ENCODE measurements at regions not wholly inside any gene's neighbourhood (a gene's known extent, or its start where the extent isn't known, plus 50 kb on each side); places are given as distances from the start of the nearest gene placed in this dataset.
"Not testable (repeated sequence)": the region's sequence is repeated elsewhere in the genome, so short reads cannot be mapped to it uniquely, and the experiment has no call there.

DNA sequence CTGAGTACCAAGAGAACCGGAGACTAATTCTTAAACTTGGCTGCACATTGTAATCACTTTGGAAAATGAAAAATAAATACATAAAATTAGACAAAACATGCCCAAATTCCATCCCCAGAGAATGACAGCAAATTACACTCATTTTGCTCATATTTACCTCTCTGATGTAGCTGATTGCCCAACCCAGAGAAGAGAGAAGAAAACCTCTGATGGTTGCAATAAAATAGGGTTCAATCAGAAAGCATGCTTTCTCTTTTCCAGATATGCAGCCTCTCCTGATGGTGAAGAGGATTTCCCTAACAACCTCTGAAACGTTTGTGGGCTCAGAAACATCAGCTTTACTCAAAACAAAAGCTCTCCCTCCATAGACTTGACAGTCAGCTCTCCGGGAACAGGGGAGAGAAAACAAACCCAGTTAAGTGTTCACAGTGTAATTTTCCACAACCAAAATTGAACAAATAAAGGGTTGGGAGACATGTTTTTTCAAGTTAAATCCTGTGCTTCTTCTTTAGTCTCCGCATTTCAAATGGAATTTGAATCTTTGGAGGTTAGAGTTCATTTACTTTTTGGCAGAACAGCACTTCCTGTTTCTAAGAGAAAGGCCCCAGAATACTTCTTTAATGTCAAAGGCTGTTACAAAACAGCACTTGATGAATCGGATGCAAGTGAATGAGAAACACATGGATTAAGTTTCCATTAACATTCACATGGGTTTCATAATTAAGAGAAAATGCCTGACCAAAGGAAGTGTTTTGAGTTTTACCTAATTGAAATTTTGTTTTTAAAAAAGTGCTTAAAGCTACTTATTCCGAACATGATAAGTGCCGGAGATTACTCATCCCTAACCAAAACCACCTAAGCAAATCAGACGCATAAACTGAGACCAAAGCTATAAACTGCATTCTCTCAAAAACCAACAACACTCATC is 570.1 kb upstream of the SYT4 start:
- Mint-ChIP-seq H3K4me3 (no peak overlapping the region), H3K9me3 (peaks cover 0 to 2% (median 0%) of the 10 kb centered on the region in 3 donors), H3K36me3 (no peaks in the 10 kb centered on the region), H3K27me3 (peaks cover 2% of the 10 kb centered on the region), H3K4me1 (peaks cover 0 to 2% (median 0%) of the 10 kb centered on the region in 3 donors), H3K27ac (no peak overlapping the region)

DNA sequence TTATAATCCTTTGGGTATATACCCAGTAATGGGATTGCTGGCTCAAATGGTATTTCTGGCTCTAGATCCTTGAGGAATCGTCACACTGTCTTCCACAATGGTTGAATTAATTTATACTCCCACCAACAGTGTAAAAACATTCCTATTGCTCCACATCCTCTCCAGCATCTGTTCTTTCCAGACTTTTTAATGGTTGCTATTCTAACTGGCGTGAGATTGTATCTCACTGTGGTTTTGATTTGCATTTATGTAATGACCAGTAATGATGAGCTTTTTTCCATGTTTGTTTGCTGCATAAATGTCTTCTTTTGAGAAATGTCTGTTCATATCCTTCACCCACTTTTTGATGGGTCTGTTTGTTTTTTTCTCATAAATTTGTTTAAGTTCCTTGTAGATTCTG is 572.5 kb upstream of the SYT4 start:
- H3K36me3 Mint-ChIP-seq, H3K4me3 Mint-ChIP-seq, H3K9me3 Mint-ChIP-seq, H3K4me1 Mint-ChIP-seq, H3K27ac Mint-ChIP-seq, H3K27me3 Mint-ChIP-seq: not testable (repeated sequence)

DNA sequence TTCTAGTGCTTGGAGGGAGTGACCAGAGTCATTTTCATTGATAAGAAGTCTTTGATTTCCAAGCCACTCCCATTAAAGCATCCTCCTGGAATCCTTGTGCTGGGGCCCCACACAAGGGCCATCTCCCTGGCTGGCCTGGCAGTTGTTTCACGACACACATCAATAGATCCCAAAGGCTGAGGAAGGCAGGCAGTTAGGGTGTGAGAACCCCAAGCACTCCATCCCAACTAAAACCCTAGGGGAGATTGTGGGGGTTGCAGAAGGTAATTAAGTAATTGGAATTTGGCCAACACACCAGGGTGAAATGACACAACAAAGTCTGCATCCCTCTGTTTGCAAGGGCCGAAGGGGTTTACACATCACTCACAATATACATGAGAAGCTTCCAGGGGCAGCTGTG is 578.1 kb upstream of the SYT4 start:
- H3K27ac Mint-ChIP-seq, result no peak overlapping the region
- peaks cover 0 to 1% (median 0%) of the 10 kb centered on the region in 3 donors for H3K9me3 Mint-ChIP-seq
- no peaks in the 10 kb centered on the region for H3K36me3 Mint-ChIP-seq
- H3K27me3 Mint-ChIP-seq, result no peaks in the 10 kb centered on the region
- H3K4me1 Mint-ChIP-seq, result no peaks in the 10 kb centered on the region
- no peak overlapping the region for H3K4me3 Mint-ChIP-seq

DNA sequence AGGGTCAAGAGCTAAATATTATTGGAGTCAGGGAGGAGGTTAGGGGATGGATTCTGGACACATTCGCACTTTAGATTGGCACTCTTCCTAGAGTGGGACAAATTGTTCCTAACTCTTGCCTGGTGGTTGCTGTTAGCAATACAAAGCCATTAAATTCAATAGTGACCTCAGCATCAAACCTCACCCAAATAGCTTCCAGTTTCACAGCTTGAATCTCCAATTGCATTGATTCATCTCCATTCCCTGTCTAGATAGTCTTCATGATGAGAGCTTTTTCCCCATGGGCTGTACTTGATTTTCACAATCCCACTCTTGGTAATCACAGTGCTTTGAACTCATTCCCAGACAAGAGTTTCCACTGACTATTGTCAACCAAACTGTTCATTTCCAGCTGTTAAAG is 585.9 kb upstream of the SYT4 start:
- Mint-ChIP-seq H3K27ac (no peak overlapping the region), H3K4me1 (no peaks in the 10 kb centered on the region), H3K9me3 (no peaks in the 10 kb centered on the region), H3K27me3 (no peaks in the 10 kb centered on the region), H3K36me3 (no peaks in the 10 kb centered on the region), H3K4me3 (no peak overlapping the region)

DNA sequence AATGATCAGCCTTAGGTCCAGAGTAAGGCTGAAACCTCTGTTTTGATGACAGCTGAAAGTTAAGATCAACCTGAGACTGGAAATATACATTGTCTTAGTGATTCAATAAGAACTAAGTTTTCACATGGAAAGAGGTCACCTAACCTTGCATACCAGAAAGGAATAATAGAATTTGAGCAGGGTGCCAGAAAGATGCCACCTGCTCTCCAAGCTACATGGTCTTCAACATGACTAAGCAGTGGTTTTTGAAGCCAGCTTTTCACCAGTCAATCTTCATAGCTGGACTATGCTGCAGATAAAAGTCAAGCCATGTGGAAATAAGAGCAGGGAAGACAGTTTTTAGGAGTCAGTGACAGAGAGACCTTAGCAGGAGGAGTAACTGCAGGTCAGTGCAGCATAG is 589.4 kb upstream of the SYT4 start:
- Mint-ChIP-seq H3K9me3 (peaks cover 0 to 3% (median 3%) of the 10 kb centered on the region in 3 donors), H3K4me1 (no peaks in the 10 kb centered on the region), H3K27me3 (no peaks in the 10 kb centered on the region), H3K4me3 (no peak overlapping the region), H3K36me3 (peaks cover 3% of the 10 kb centered on the region), H3K27ac (no peak overlapping the region)

DNA sequence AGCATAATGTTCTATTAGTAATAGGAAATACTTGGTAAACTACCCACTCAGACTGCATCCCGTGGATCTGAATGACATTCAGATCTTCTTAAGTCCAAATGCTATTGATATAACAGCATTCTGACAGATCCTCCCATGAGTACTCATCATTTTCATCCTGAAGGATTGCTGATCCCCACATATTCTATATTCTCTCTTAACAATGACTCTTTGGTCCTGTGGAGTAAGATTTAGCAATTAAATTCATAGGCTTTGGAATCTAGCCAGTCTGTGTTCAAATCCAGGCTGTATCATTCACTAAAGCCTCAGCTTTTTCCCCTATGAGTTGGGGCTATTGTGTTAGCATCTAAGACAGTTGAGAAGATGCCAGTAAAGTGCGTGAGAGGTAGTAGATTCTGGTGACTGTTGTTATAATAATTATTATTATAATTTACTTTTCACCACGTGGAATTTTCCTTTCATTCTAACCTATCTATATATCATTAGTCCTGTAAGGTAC is 591.3 kb upstream of the SYT4 start:
- H3K4me1 Mint-ChIP-seq, result no peaks in the 10 kb centered on the region
- no peaks in the 10 kb centered on the region for H3K27me3 Mint-ChIP-seq
- H3K36me3 Mint-ChIP-seq, result peaks cover 3% of the 10 kb centered on the region
- H3K9me3 Mint-ChIP-seq, result peaks cover 0 to 3% (median 3%) of the 10 kb centered on the region in 3 donors
- no peak overlapping the region for H3K27ac Mint-ChIP-seq
- H3K4me3 Mint-ChIP-seq, result no peak overlapping the region

DNA sequence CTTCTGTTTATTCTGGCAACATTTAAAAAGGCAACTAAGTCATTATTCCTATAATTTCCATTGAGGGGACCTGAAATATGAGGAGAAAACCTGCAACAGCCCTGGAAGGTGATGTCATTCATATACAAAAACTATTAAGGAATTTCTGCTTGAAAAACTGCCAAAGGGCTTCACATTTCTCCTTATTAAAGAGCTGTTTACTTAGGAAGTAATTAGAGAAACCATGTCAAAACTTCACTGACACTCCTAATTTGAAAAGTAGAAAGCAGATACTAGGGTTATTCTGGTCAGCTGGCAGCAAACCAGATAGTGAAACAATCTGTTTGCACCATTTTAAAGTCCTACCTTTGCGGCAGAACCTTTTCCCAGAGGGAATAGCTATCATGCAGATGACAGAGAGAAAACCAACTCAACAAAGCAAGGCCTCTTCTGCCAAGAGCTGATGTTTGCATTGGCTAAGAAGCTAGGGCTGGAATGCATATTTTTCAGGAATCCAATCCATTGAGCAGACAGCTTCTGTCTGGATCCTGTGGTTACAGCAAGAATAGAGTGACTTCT is 592.2 kb upstream of the SYT4 start:
- Mint-ChIP-seq H3K27ac (no peak overlapping the region), H3K27me3 (no peaks in the 10 kb centered on the region), H3K4me1 (no peaks in the 10 kb centered on the region), H3K9me3 (peaks cover 0 to 3% (median 3%) of the 10 kb centered on the region in 3 donors), H3K36me3 (peaks cover 3% of the 10 kb centered on the region), H3K4me3 (no peak overlapping the region)

DNA sequence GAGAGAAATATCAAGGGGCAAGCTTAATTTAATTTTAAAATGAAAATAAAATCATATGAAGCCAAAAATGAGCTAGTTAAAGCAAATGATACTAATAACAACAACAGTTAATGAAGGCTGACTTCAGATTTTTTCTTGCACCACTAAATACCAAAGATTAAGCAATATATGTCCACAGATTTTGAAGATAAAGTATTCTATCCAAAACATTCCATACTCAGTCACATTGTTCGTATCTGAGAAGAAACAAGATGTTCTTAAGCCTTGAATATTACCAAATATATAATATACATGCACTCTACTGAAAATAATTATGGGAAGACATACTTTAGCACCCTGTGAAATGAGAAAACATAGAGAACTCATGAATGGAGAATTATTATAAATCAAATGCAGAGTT is 593.3 kb upstream of the SYT4 start:
- Mint-ChIP-seq H3K27ac (no peak overlapping the region), H3K27me3 (no peaks in the 10 kb centered on the region), H3K9me3 (peaks cover 0 to 3% (median 3%) of the 10 kb centered on the region in 3 donors), H3K36me3 (peaks cover 3% of the 10 kb centered on the region), H3K4me3 (no peak overlapping the region), H3K4me1 (no peaks in the 10 kb centered on the region)

DNA sequence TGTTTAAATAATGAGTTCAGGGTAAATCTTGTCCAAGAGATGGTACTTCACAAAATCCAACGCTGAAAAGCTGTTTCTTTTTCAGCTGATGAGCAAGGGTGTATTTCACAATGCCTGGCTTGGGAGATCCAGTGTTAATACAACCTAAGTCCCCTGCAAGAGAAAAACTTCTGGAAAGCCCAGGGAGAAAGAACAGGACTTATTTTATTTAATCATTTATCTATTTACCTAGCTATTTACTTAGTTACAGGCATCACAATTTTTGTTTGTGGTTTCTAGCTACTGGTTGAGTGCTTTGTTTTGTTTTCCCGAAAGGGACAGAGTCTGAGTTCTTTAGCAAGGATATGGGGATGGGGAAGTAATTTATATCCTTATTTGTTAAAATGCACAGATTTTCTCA is 598.2 kb upstream of the SYT4 start:
- Mint-ChIP-seq H3K9me3 (peaks cover 0 to 3% (median 2%) of the 10 kb centered on the region in 3 donors), H3K4me1 (no peaks in the 10 kb centered on the region), H3K36me3 (peaks cover 2% of the 10 kb centered on the region), H3K27me3 (no peaks in the 10 kb centered on the region), H3K4me3 (no peak overlapping the region), H3K27ac (no peak overlapping the region)

DNA sequence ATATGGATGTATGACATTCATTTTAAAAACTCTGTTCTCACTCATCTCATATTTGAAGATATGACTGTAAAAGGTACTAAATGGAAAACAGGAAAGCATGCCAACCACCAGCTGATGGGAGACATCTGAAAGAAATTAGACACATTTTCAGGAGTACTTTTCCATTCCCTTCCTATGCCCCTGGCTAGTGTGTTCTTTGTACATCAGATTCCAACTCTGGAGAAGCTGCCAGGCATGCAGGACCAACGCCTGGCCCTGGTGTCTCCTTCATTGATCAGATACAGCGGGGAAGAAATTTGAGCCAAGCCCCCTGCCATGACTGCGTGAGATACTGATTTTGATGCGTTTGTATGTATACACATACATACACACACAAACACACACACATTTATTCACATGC is 599.0 kb upstream of the SYT4 start:
- no peaks in the 10 kb centered on the region for H3K27me3 Mint-ChIP-seq
- H3K4me1 Mint-ChIP-seq, result no peaks in the 10 kb centered on the region
- peaks cover 2% of the 10 kb centered on the region for H3K36me3 Mint-ChIP-seq

DNA sequence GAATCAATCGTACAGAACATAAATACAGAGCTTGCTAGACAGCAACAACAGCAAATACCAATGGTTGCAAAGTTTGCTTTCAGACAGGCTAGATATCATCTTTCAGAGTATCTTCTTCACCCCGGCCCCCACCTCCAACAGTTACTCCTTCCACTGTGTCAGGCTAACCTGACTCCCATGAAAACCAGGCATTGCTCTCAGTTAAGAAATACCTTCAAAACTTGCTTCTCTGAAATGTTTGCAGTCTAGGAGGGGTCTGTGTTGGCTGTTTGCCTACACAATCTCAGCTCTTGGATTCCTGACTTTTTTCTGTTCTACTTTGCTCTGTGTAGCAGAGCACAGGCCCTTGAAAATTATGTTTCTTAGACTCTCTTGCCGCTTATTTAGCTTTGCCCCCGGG is 599.5 kb upstream of the SYT4 start:
- Mint-ChIP-seq H3K4me1 (no peaks in the 10 kb centered on the region), H3K4me3 (no peak overlapping the region), H3K36me3 (peaks cover 2% of the 10 kb centered on the region), H3K27ac (no peak overlapping the region), H3K9me3 (peaks cover 0 to 4% (median 0%) of the 10 kb centered on the region in 3 donors), H3K27me3 (no peaks in the 10 kb centered on the region)

More for the DNA sequence above, 599.0 kb upstream of the SYT4 start:
- no peak overlapping the region for H3K4me3 Mint-ChIP-seq
- peaks cover 0 to 4% (median 0%) of the 10 kb centered on the region in 3 donors for H3K9me3 Mint-ChIP-seq
- H3K27ac Mint-ChIP-seq, result no peak overlapping the region

DNA sequence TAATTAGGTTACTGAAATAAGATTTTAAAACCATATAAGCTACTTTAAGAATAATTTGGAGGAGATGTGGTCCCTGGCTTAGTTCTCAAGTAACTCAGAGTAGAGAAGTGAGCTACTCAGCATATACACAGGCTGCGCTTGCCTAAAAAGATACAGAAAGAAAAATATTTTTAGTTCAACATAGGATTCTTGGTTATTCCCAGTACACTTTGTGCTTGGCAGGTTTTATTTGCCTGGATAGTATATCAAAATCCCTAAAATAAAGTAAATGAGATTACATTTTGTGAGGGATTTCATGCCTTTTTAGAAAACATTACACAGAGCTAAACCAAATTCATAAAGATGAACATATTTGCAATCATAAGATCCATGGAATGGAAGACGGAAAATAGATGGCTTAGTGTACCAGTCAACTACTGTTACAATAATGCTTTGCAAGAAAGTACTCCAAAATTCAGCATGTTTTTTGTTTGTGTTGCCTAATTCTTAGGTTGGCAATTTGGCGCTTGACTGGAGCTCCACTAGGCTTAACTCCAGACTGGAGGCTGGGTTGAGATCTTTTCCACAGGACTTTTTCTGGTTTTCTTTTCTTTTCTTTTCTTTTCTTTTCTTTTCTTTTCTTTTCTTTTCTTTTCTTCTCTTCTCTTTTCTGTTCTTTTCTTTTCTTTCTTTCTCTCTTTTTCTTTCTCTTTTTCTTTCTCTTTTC is 600.5 kb upstream of the SYT4 start:
- Mint-ChIP-seq H3K27me3 (no peaks in the 10 kb centered on the region), H3K4me1 (no peaks in the 10 kb centered on the region), H3K9me3 (peaks cover 0 to 4% (median 0%) of the 10 kb centered on the region in 3 donors), H3K27ac (no peak overlapping the region), H3K4me3 (no peak overlapping the region), H3K36me3 (peaks cover 2% of the 10 kb centered on the region)

DNA sequence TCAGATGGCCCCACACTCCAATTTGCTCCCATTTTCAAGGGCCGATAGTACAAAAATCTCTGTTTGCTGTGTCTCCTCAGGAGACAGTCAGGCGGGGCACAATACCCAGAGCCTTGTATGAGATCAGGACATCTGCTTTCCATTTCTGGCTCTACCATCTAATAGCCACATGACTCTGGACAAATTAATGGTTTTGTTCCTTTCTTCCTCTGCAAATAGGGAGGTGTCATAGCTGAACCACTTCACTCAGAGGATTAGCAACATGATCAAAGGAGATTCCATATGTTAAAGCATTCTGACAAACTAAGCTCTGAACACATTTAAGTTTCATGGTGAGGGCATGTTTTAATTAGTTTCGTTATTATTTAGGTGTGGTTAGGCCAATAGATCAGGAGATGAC is 602.1 kb upstream of the SYT4 start:
- no peaks in the 10 kb centered on the region for H3K4me1 Mint-ChIP-seq
- no peaks in the 10 kb centered on the region for H3K27me3 Mint-ChIP-seq
- peaks cover 2% of the 10 kb centered on the region for H3K36me3 Mint-ChIP-seq
- H3K4me3 Mint-ChIP-seq, result no peak overlapping the region
- H3K27ac Mint-ChIP-seq, result no peak overlapping the region
- H3K9me3 Mint-ChIP-seq, result peaks cover 0 to 4% (median 0%) of the 10 kb centered on the region in 3 donors

DNA sequence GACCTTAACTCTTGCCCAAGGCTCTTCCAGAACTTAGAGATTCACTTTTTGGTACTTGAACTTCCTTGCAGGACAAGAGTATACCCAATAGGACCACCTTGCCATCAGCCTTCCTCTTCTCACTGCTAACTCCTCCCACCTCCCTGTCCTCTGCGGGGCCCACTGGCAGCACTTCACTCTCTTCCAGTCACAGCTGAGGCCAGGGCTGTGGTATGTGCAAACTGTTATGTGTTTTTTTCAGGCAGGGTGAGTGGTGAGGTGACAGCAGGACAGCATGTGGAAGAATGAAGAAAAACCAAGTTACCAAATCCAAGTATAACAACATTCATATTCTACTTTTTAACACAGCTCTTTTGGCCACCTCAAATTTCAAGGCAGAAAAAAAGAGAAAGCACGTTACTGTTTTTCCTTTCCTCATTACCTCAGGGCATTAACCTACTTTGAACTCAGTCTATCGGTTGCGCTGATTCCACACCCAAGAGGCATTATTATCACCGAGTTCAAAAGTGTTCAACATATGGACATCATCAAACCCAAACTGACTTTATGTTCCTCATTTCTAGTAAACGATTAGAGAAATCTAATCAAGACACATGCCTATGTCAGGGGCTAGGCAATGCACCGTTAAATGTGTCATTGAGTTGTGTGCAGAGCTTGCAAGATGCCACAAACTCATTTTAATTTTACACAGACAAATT is 605.2 kb upstream of the SYT4 start:
- Mint-ChIP-seq H3K4me3 (no peak overlapping the region), H3K27me3 (no peaks in the 10 kb centered on the region), H3K9me3 (peaks cover 0 to 4% (median 3%) of the 10 kb centered on the region in 3 donors), H3K27ac (no peak overlapping the region), H3K36me3 (peaks cover 2% of the 10 kb centered on the region), H3K4me1 (no peaks in the 10 kb centered on the region)

DNA sequence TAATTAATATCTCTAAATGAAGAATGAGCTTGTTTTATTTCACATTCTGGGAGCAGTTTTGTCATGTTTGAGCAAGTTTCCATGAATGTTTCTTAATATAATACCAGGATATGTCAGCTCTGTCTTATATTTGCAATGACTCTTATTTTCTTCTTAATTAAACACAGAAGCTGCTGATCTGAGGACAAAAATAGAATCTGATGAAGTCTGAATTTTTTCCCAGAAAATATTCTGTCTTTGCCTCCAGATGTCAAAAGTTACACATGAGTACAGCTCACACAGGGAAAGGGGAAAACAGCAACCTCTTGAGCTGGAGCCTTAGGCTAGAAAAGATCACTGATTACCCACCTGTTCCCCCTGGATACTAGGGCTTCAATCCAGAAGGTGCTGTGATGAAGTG is 606.6 kb upstream of the SYT4 start:
- Mint-ChIP-seq H3K4me1 (no peaks in the 10 kb centered on the region), H3K36me3 (peaks cover 2% of the 10 kb centered on the region), H3K9me3 (peaks cover 0 to 4% (median 3%) of the 10 kb centered on the region in 3 donors), H3K4me3 (no peak overlapping the region), H3K27me3 (no peaks in the 10 kb centered on the region), H3K27ac (no peak overlapping the region)
